T-helper 2 cell treated with Interferon-gamma antibody and Interleukin-4, amounts not matched to agents 5 μg/mL and 100 μg/mL, for 36 hours (primary cell): ENCODE measurements at regions not wholly inside any gene's neighbourhood (a gene's known extent, or its start where the extent isn't known, plus 50 kb on each side); places are given as distances from the start of the nearest gene placed in this dataset.
A peak's percentile ranks its signal among the peaks of the same experiment; 100 is the strongest.
"Not testable (repeated sequence)": the region's sequence is repeated elsewhere in the genome, so short reads cannot be mapped to it uniquely, and the experiment has no call there.

Experiments
- DNase-seq: peaks from one replicate; pipeline ENCODE4 v3.0.0; 2021; ENCODE audit warnings: low spot score
- H3K27ac Mint-ChIP-seq: one replicate; pipeline ENCODE4 v1.8.0; 2021; ENCODE audit warnings: mild to moderate bottlenecking, mixed read lengths
- H3K27me3 Mint-ChIP-seq: one replicate; pipeline ENCODE4 v1.8.0; 2021; ENCODE audit warnings: low read depth, mixed read lengths
- H3K36me3 Mint-ChIP-seq: one replicate; pipeline ENCODE4 v1.8.0; 2021; ENCODE audit warnings: low read depth, mixed read lengths
- H3K4me1 Mint-ChIP-seq: one replicate; pipeline ENCODE4 v1.8.0; 2021; ENCODE audit warnings: low read depth, mixed read lengths
- H3K4me3 Mint-ChIP-seq: one replicate; pipeline ENCODE4 v1.8.0; 2022; ENCODE audit warnings: mild to moderate bottlenecking, moderate library complexity, mixed read lengths
- H3K9me3 Mint-ChIP-seq: one replicate; pipeline ENCODE4 v1.8.0; 2021; ENCODE audit warnings: mixed read lengths

DNA sequence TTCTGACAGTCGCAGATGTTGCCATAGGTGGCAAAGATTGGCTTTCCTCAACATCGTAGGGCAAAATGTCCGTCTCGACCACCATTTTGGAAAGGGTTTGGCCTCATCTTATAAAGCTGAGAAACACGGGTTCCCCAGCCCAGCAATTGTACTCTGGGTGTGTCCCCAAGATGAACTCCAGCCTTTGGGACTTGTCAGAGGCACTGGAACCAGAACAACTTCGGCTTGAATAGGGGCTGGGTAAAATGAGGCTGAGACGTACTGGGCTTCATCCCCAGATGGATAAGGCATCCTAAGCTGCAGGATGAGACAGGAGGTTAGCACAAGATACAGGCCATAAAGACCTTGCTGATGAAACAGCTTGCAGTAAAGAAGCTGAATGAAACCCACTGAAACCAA is 151.9 kb downstream of the CRLF2 start:
- no peaks in the 10 kb centered on the region for H3K27me3 Mint-ChIP-seq
- no peak overlapping the region for H3K4me3 Mint-ChIP-seq
- no peak for DNase-seq
- H3K36me3 Mint-ChIP-seq = no peaks in the 10 kb centered on the region
- H3K27ac Mint-ChIP-seq = no peak overlapping the region
- no peaks in the 10 kb centered on the region for H3K4me1 Mint-ChIP-seq
- peaks cover 34% of the 10 kb centered on the region for H3K9me3 Mint-ChIP-seq

DNA sequence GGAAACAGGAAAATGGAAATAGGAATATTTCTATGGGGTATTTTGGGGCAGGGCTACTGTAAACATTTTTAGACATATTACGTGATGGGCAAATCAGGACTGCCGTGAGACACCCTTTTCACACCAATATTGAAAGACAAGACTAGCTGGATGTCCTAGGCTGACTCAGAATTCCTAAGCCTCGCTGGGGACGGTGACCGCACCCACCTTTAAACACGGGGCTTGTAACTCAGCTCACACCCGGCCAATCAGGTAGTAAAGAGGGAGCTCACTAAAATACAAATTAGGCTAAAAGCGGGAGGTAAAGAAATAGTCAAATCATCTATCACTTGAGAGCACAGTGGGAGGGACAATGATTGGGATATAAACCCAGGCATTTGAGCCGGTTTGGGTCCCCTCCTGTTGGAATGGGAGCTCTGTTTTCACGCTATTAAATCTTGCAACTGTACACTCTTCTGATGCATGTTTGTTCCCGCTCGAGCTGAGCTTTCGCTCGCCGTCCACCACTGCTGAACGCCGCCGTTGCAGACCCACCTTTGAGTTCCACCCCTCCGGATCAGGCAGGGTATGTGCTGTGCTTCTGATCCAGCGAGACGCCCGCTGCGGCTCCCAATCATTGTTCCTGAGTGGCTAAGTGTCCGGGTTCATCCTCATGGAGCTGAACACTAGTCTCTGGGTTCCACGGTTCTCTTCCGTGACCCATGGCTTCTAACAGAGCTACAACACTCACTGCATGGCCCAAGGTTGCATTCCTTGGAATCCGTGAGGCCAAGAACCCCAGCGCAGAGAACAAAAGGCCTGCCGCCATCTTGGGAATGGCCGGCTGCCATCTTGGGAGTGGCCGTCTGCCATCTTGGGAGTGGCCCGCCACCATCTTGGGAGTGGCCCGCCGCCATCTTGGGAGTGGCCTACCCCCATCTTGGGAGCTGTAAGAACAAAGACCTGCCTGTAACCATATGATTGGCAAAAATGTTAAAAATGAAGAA is 152.6 kb downstream of the CRLF2 start:
- Mint-ChIP-seq H3K27me3 (no peaks in the 10 kb centered on the region), H3K4me1 (no peaks in the 10 kb centered on the region), H3K27ac (no peak overlapping the region), H3K9me3 (peaks cover 35% of the 10 kb centered on the region), H3K4me3 (no peak overlapping the region), H3K36me3 (no peaks in the 10 kb centered on the region)
- DNase-seq = no peak

DNA sequence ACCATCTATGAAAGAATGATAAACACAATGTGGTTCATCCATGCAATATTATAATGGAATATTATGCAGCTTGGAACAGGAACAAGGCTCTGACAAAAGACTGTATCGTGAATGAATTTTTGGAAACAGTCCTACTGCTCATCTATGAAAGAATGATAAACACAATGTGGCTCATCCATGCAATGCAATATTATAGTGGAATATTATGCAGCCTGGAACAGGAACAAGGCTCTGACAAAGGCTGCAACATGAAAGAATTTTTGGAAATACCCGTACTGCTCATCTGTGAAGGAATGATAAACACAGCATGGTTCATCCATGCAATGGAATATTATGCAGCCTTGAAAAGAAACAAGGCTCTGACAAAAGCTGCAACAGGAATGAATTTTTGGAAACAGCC is 158.8 kb downstream of the CRLF2 start:
- H3K4me3 Mint-ChIP-seq, DNase-seq, H3K27me3 Mint-ChIP-seq, H3K4me1 Mint-ChIP-seq, H3K27ac Mint-ChIP-seq, H3K36me3 Mint-ChIP-seq: not testable (repeated sequence)
- peaks cover 32% of the 10 kb centered on the region for H3K9me3 Mint-ChIP-seq

DNA sequence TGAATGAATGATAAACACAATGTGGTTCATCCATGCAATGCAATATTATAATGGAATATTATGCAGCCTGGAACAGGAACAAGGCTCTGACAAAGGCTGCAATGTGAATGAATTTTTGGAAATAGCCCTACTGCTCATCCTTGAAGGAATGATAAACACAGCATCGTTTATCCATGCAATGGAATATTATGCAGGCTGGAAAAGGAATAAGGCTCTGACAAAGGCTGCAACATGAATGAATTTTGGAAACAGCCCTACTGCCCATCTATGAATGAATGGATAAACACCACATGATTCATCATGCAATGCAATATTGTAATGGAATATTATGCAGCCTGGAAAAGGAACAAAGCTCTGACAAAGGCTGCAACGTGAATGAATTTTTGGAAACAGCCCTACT is 159.4 kb downstream of the CRLF2 start:
- Mint-ChIP-seq H3K27me3 (no peaks in the 10 kb centered on the region), H3K9me3 (peaks cover 32% of the 10 kb centered on the region), H3K36me3 (no peaks in the 10 kb centered on the region), H3K4me3 (no peak overlapping the region), H3K27ac (no peak overlapping the region), H3K4me1 (no peaks in the 10 kb centered on the region)
- DNase-seq = no peak

DNA sequence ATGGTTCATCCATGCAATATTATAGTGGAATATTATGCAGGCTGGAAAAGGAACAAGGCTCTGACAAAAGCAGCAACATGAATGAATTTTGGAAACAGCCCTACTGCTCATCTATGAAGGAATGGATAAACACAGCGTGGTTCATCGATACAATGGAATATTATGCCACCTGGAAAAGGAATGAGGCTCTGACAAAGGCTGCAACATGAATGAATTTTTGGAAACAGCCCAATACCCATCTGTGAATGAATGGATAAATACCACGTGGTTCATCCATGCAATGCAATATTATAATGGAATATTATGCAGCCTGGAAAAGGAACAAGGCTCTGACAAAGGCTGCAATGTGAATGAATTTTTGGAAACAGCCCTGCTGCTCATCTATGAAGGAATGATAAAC is 160.4 kb downstream of the CRLF2 start:
- Mint-ChIP-seq H3K36me3 (no peaks in the 10 kb centered on the region), H3K27me3 (no peaks in the 10 kb centered on the region), H3K27ac (no peak overlapping the region), H3K9me3 (peaks cover 37% of the 10 kb centered on the region), H3K4me1 (no peaks in the 10 kb centered on the region), H3K4me3 (no peak overlapping the region)
- no peak for DNase-seq

DNA sequence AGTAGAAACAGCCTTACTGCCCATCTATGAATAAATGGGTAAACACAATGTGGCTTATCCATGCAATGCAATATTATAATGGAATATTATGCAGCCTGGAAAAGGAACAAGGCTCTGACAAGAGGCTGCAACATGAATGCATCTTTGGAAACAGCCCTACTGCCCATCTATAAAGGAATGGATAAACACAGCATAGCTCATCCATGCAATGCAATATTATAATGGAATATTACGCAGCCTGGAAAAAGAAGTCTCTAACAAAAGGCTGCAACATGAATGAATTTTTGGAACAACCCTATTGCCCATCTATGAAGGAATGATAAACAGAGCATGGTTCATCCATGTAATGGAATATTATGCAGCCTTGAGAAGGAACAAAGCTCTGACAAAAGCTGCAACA is 161.0 kb downstream of the CRLF2 start:
- Mint-ChIP-seq H3K27ac (no peak overlapping the region), H3K27me3 (no peaks in the 10 kb centered on the region), H3K9me3 (peaks cover 37% of the 10 kb centered on the region)

DNA sequence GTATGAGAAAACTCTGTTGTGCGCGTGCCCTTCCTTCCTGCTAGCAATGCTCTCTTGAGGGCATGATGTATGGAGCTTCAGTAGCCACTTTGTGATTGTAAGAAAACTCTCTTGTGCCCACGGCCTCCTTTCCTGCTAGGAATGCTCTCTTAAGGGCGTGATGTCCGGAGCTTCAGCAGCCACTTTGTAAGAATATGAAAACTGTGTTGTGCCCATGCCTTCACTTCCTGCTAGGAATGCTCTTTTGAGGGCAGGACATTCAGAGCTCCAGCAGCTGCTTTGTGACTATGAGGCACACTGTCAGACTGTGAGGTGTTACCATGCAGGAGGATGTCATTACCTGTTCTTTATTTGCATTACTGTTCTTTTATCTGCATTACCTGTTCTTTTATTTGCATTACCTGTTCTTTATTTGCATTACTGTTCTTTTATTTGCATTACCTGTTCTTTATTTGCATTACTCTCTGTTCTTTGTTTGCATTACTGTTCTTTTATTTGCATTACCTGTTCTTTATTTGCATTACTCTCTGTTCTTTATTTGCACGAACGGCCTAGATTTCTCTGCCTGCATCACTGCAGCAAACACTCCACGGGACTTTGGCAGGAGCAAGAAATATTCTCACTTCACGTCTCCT is 166.7 kb downstream of the CRLF2 start:
- no peak for DNase-seq
- H3K9me3 Mint-ChIP-seq = peaks cover 17% of the 10 kb centered on the region
- H3K4me1 Mint-ChIP-seq = no peaks in the 10 kb centered on the region
- no peaks in the 10 kb centered on the region for H3K27me3 Mint-ChIP-seq
- no peak overlapping the region for H3K27ac Mint-ChIP-seq
- no peaks in the 10 kb centered on the region for H3K36me3 Mint-ChIP-seq
- no peak overlapping the region for H3K4me3 Mint-ChIP-seq

More for the DNA sequence above, 161.0 kb downstream of the CRLF2 start:
- Mint-ChIP-seq H3K4me3 (no peak overlapping the region), H3K36me3 (no peaks in the 10 kb centered on the region), H3K4me1 (no peaks in the 10 kb centered on the region)
- DNase-seq = no peak

DNA sequence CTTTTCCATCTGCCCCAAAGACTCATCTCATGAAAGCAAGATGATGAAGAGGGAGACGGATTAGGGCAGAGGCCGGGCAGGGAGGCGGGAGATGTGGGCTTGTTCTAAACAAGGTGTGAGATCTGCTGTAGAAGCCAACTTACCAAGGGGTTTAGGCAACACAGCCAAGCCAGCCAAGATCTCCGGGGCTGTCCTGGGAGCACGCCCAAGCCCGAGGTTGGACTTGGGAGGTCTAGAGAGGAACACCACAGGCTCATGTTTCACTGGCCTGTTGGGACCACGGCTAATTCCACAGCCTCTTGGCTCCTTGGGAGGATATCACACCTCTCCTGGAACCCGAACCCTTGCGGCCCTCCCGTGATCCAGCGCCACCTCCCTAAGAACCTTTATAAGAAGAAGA is 171.4 kb downstream of the CRLF2 start:
- H3K9me3 Mint-ChIP-seq = peaks cover 10% of the 10 kb centered on the region
- H3K4me1 Mint-ChIP-seq = no peaks in the 10 kb centered on the region
- no peaks in the 10 kb centered on the region for H3K27me3 Mint-ChIP-seq
- H3K4me3 Mint-ChIP-seq = no peak overlapping the region
- H3K36me3 Mint-ChIP-seq = no peaks in the 10 kb centered on the region
- DNase-seq = no peak
- no peak overlapping the region for H3K27ac Mint-ChIP-seq

DNA sequence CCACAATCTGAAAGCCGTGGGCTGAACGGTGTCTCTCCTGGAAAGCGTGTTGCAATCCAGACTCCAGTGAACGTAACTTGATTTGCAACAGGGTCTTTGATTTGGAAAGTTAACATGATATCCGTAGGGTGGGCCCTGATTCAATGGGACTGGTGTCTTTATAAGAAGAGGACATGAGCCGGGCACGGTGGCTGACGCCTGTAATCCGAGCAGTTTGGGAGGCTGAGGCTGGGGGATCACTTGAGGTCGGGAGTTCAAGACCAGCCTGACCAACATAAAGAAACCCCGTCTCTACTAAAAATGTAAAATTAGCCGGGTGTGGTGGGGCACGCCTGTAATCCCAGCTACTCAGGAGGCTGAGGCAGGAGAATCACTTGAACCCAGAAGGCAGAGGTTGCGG is 176.5 kb downstream of the CRLF2 start:
- H3K36me3 Mint-ChIP-seq, H3K27ac Mint-ChIP-seq, H3K4me1 Mint-ChIP-seq, H3K4me3 Mint-ChIP-seq, DNase-seq, H3K9me3 Mint-ChIP-seq, H3K27me3 Mint-ChIP-seq: not testable (repeated sequence)

DNA sequence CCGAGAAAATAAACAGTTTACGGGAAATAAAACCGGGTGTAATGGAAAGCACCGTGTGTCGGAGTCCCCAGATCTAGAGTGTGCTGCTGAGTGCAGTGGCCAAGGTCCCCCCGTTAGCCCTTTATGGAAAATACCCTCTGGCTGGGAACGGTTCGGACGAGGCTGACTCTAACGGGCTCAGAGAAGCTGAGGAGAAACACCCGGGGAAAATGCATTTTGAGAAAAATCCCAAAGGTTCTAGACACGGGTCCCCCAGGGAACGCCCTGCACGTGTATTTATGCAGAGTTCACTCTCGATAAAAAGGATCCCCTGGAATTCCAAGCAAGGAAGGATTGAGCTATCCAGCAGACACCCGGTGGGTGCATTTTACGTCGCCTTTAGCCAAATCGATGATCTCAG is 177.2 kb downstream of the CRLF2 start:
- Mint-ChIP-seq H3K36me3 (no peaks in the 10 kb centered on the region), H3K4me1 (no peaks in the 10 kb centered on the region), H3K27ac (no peak overlapping the region), H3K9me3 (peaks cover 4% of the 10 kb centered on the region), H3K27me3 (no peaks in the 10 kb centered on the region), H3K4me3 (no peak overlapping the region)
- DNase-seq = no peak

DNA sequence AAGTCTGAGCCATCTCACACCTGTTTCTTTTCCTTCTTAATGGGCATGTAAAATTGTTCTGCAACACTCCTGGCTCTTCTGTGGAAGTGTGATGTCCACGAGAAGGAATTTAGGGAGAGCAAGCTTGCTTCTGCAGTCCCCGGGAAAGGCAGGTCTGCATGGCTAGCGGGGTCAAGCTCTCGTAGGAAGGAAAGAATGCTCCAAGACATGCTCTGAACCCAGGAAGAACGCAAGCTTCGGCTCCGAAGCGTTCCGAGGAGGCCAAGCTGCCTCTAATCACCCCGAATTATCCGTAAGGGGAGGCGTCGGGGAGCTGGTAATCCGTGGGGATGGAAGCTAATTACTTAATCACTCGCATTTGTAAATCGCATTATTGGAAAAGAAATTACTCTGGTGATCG is 177.7 kb downstream of the CRLF2 start:
- Mint-ChIP-seq H3K9me3 (peaks cover 4% of the 10 kb centered on the region), H3K27ac (no peak overlapping the region), H3K36me3 (no peaks in the 10 kb centered on the region), H3K4me1 (no peaks in the 10 kb centered on the region), H3K4me3 (no peak overlapping the region), H3K27me3 (no peaks in the 10 kb centered on the region)
- DNase-seq = no peak

DNA sequence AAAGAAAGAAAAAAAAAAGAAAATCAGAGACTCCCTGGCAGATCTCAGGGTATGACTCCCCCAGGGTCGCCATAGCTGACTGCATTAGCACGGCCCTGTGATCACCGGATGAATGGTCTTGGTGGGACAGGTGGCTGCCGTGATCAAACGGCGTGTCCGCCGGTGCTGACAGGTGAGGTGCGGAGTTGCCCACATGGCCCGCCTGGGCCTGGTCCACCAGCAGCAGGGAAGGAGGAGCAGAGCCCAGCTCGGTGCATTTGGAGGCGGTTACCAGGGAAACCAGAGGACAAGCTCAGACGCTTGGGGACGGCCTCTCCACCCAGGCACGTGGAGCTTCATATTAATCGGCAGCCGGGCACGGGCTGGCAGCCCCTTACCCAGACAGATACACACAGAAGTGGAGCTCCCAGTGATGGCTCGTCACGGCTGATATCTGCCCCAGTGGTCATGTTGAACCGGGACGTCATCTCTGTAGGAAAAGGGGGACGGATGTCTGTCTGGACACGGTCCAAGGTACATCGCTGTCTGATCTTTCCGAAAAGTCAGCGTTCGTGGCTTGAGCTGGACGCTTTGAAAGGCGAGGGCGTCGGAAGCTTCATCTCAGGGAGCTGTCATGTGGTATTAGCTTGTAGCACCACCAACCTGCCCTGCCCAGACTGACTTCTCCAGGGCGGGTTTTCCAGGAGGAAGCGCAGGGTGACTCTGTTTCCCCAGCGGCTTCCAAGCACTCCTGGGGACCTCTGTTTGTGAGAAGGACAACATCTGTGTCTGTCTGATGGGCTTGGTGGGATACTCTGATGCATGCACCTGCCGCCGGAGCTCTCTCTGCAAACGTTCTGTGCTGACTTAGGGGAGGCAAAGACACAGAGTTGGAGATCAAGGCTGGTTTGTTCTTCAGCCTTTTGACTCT is 180.7 kb downstream of the CRLF2 start:
- Mint-ChIP-seq H3K9me3 (peaks cover 7% of the 10 kb centered on the region), H3K27ac (no peak overlapping the region), H3K27me3 (no peaks in the 10 kb centered on the region), H3K4me3 (no peak overlapping the region), H3K36me3 (no peaks in the 10 kb centered on the region), H3K4me1 (peaks cover 10% of the 10 kb centered on the region)
- no peak for DNase-seq

DNA sequence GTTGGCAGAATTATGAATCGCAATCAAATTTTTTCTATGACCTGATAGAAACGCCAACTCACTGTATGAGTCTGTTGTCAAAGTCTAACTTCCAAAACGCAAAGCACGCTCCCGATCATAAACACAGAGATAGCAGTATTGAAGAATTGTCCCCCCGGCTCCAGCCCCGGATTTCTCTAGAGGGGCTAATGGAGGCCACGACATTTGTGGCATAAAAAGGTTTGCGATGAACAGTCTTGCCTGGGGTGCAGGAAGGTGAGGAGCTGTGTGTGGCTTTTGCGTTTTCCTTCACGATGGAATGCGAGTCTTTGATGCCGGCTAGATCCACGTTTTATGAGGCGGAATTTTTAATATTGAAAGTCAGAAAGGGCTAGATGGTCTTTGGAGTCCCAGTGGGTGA is 183.0 kb downstream of the CRLF2 start:
- no peaks in the 10 kb centered on the region for H3K27me3 Mint-ChIP-seq
- H3K9me3 Mint-ChIP-seq = peaks cover 7% of the 10 kb centered on the region
- H3K27ac Mint-ChIP-seq = no peak overlapping the region
- H3K36me3 Mint-ChIP-seq = no peaks in the 10 kb centered on the region
- no peak for DNase-seq
- H3K4me1 Mint-ChIP-seq = peaks cover 12% of the 10 kb centered on the region
- no peak overlapping the region for H3K4me3 Mint-ChIP-seq

DNA sequence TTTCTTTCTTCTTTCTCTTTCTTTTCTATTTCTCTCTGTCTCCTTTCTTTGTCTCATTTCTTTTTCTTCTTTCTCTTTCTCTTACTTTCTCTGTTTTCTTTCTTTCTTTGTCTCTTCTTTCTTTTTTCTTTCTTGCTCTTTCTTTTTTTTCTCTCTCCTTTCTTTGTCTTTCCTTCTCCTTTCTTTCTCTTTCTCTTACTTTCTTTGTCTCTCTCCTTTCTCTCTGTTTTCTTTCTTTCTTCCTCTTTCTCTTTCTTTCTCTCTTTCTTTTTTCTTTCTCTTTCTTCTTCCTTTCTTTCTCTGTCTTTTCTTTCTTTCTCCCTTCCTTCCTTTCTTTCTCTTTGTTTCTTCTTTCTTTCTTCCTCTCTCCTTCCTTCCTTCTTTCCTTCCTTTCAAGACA is 184.8 kb downstream of the CRLF2 start:
- Mint-ChIP-seq H3K27ac (peak overlapping the region; percentile 50), H3K4me3 (peak overlapping the region; percentile 45), H3K36me3 (no peaks in the 10 kb centered on the region), H3K9me3 (peaks cover 3% of the 10 kb centered on the region), H3K27me3 (no peaks in the 10 kb centered on the region), H3K4me1 (peaks cover 12% of the 10 kb centered on the region)
- DNase-seq = no peak
